HG02759 (cell line): ENCODE measurements at regions not wholly inside any gene's neighbourhood (a gene's known extent, or its start where the extent isn't known, plus 50 kb on each side); places are given as distances from the start of the nearest gene placed in this dataset.
"Not testable (repeated sequence)": the region's sequence is repeated elsewhere in the genome, so short reads cannot be mapped to it uniquely, and the experiment has no call there.

Source experiments
- ATAC-seq: cut with Tn5 transposase; IDR thresholded peaks from one replicate; pipeline ENCODE4 v1.9.1; 2021; ENCODE audit warnings: mild to moderate bottlenecking, moderate library complexity; ENCODE audit not compliant: unreplicated experiment

DNA sequence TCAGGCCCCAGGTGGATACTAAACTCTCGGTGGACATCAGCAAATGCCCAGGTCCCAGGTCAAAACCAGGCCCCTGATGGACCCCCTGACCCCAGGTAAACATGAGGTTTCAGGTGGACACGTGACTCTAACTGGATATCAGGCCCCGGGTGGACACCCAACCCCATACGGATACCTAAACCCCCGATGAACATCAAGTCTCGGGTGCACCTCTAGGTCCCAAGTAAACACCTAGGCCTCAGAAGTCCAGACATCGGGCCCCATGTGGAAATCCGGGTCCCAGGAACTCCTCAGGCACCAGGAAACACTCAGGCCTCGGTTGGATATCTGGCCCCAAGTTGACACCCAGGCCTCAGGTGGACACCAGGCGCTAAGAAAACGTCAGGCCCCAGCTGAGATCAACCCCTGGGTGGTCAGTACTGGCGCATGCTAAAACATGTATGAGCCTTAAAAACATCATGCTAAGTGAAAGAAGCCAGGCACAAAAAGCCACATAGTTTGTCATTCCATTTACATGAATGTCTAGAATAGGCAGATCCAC, 54.4 kb upstream of the SEPTIN5 start:
- ATAC-seq = no peak

DNA sequence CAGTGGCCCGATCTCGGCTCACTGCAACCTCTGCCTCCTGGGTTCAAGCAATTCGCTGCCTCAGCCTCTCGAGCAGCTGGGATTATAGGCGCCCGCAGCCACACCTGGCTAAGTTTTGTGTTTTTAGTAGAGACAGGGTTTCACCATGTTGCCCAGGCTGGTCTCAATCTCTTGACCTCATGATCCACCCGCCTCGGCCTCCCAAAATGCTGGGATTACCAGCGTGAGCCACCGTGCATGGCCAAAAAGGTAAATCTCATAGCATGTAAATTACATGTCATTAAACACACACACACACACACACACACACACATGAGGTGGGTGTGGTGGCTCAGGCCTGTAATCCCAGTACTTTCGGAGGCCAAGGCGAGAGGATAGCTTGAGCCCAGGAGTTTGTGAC, 53.7 kb upstream of the SEPTIN5 start:
- not testable (repeated sequence) for ATAC-seq

DNA sequence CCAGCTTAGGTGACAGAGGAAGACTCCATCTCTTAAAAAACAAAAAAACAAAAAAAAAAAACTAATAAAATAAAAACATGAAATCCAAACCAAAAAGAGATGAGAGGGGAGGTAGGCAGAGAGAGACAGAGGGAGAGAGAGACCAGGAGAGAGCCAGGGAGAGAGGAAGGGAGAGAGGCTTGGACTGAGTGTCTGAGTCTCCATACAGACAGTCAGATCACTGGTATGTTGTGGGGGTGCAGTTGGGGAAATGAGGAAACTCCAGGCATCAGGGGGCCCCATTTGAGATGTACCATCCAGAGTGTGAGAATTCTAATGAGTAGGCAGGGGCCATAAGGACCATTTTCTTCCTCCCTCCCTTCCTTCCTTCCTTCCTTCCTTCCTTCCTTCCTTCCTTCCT, 53.1 kb upstream of the SEPTIN5 start:
- no peak for ATAC-seq

DNA sequence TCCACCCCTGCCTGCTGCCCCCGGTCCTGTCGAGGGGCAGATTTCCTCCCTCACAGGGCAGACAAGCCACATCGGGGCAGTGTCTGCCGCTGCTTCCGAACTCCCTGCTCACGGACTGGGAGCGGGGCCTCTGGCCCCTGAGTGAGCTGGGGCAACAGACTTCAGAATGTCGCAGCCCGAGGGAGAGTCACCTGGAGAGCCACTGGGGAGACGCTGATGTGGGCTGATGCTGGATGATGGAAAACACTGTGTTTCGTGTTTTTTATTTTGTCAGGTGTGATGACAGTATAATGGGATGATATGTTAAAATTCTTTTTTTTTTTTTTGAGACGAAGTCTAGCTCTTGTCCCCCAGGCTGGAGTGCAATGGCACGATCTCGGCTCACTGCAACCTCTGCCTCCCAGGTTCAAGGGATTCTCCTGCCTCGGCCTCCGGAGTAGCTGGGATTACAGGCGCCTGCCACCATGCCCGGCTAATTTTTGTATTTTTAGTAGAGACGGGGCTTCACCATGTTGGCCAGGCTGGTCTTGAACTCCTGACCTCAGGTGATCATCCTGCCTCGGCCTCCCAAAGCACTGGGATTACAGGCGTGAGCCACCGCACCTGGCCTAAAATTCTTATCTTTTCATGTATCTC, 52.1 kb upstream of the SEPTIN5 start:
- ATAC-seq = not testable (repeated sequence)

DNA sequence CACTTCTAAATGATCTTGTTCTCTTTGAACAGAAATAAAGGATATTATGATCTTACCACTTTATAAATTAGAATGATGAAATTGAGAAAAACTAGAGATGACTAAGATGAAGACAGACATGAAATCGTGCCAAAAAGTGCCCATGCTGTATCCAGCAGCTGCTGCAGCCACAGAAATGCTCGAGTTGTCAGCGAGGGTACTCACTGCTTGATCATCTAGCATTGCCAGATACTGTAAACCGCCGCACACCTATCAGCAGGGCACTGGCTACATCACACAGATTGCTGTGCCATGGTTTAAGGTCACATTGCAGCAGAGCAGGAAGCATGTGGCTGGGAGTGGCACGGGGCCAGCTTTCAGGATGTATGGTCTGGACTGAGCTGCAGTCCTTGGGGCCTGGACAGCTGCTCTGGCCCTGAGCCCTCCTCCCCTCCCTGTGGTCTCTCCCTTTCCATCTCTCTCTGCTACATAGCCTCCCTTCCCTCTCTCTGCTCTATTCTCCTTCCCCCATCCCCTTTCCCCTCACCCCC, 51.0 kb upstream of the SEPTIN5 start:
- ATAC-seq = no peak

DNA sequence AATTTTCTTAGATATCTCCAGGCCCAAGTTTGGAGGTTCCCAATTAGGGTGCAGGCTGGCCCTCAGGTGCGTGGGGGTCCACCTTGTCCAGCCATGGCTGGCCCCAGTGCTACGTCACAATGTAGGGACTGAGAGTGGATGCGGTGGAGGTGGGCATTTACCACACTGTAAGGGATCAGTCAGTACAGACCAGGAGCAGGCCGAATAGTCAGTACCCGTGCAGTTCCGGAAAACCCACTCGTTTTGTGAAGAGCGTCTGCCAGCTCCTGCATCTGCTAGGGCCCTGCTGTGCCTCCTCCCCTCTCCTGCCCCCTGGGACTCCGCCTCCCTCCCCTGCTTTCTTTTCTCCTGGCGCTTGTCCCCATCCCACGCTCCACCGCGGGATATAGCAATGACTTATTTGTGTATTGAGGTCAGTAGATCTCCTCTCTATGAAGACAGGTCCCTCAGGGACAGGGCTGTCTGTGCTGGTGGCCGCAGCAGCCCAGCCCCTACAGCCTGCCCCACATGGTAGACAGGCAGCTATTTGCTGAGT, 50.4 kb upstream of the SEPTIN5 start:
- ATAC-seq = no peak

DNA sequence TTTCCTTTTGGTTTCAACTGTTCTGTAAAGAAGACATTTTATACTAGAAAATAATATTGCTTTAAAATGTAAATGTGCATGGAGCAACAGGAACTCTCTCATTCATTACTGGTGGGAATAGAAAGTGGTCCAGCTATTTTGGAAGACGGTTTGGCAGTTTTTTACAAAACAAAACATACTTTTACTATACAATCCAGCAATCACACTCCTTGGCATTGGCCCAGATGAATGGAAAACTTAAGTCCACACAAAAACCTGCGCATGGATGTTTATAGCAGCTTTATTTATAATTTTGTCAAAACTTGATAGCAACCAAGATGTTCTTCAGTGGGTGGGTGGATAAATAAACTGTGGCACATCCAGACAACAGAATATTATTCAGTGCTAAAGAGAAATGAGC, 49.9 kb upstream of the SEPTIN5 start:
- ATAC-seq = no peak
